ENCODE measurements at regions not wholly inside any gene's neighbourhood (a gene's known extent, or its start where the extent isn't known, plus 50 kb on each side); places are given as distances from the start of the nearest gene placed in this dataset.
A peak's percentile ranks its signal among the peaks of the same experiment; 100 is the strongest.

DNA sequence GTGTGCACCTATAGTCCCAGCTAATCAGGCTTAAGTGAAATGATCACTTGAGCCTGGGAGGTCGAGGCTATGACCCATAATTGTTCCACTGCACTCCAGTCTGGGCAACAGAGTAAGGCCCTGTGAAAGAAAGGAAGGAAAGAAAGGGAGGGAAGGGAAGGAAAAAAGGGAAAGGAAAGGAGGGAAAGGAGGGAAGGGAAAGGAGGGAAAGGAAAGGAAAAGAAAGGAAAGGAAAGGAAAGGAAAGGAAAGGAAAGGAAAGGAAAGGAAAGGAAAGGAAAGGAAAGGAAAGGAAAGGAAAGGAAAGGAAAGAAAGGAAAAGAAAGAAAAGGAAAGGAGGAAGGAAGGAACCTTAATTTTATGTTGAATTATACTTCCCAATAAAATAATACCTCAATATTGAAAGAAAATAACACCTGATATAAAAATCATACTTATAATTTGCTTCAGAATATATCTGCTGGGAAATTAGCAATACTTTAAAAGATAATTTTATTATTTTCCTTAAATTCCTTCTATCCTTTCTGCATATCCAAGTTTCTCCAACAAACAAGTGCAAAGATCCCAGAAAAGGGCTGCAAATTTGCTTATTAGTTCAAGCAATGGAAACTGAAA, 177.3 kb downstream of the KLF12 start:
- DNase-seq (ENCODE audit: low read depth): no peak

DNA sequence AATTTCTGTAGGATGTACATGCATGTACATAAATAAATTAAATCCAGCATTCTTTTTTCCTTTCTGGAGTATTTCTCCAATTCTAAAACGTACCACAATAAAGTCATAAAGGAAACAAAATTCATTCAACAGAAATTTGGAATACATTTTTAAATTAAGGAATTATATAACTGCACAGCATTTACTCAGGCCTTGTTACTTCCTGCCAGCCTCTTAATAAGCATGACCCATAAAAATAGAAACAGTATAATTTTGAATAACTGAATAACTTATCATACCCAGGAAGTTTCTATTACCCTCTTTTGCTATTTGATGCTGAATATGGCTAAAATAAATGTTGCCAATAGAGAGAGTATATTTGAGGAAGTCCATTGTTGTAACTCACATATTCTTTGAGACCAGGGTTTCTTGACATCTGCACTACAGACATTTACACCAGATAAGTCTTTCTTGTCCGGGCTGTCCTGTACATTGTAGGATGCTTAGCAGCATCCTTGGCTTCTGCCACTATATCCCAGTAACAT, 178.2 kb downstream of the KLF12 start:
- H3K27me3 ChIP-seq (ENCODE audit: control insufficient read depth, insufficient read depth, low read length): no peaks in the 10 kb centered on the region
- DNase-seq (ENCODE audit: low read depth) (no peak), FAIRE-seq (no peak)
- H3K4me3 ChIP-seq (ENCODE audit: low read depth, low read length): no peak overlapping the region
- TF ChIP-seq, protein P1, sequence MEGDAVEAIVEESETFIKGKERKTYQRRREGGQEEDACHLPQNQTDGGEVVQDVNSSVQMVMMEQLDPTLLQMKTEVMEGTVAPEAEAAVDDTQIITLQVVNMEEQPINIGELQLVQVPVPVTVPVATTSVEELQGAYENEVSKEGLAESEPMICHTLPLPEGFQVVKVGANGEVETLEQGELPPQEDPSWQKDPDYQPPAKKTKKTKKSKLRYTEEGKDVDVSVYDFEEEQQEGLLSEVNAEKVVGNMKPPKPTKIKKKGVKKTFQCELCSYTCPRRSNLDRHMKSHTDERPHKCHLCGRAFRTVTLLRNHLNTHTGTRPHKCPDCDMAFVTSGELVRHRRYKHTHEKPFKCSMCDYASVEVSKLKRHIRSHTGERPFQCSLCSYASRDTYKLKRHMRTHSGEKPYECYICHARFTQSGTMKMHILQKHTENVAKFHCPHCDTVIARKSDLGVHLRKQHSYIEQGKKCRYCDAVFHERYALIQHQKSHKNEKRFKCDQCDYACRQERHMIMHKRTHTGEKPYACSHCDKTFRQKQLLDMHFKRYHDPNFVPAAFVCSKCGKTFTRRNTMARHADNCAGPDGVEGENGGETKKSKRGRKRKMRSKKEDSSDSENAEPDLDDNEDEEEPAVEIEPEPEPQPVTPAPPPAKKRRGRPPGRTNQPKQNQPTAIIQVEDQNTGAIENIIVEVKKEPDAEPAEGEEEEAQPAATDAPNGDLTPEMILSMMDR (IDR thresholded peaks at IDR 0.05; ENCODE audit: insufficient read depth, low read length, severe bottlenecking): no peak
- no peaks in the 10 kb centered on the region for H3K36me3 ChIP-seq (ENCODE audit: control insufficient read depth, insufficient read depth, low read length)

More for the DNA sequence above, 177.3 kb downstream of the KLF12 start:
- Histone ChIP-seq H3K27me3 (ENCODE audit: control insufficient read depth, insufficient read depth, low read length) (no peaks in the 10 kb centered on the region), H3K4me3 (ENCODE audit: low read depth, low read length) (no peak overlapping the region), H3K36me3 (ENCODE audit: control insufficient read depth, insufficient read depth, low read length) (no peaks in the 10 kb centered on the region)
- no peak for FAIRE-seq
- TF ChIP-seq, protein P1 (IDR thresholded peaks at IDR 0.05; ENCODE audit: insufficient read depth, low read length, severe bottlenecking): no peak

DNA sequence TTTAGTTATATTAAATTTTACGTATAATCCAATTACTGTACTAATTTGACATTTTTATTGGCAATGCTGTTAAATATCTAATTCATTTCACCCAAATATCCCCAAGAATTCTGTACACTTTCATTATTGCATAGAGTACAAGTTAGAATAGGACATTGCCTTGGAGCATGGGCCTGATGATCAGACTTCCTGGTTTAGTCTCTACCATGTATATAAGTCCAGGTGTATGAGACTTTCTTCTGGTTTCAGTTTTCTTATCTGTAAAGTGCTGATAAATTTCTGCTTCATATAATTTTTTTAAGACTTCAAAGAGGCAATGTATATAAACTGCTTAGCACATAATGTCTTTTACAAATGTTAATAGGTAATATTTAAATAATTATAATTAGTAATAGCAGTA, 179.4 kb downstream of the KLF12 start:
- TF ChIP-seq, protein P1 (IDR thresholded peaks at IDR 0.05; ENCODE audit: insufficient read depth, low read length, severe bottlenecking): no peak
- no peak overlapping the region for H3K4me3 ChIP-seq (ENCODE audit: low read depth, low read length)
- no peaks in the 10 kb centered on the region for H3K27me3 ChIP-seq (ENCODE audit: control insufficient read depth, insufficient read depth, low read length)
- FAIRE-seq (no peak), DNase-seq (ENCODE audit: low read depth) (no peak)
- H3K36me3 ChIP-seq (ENCODE audit: control insufficient read depth, insufficient read depth, low read length): no peaks in the 10 kb centered on the region

DNA sequence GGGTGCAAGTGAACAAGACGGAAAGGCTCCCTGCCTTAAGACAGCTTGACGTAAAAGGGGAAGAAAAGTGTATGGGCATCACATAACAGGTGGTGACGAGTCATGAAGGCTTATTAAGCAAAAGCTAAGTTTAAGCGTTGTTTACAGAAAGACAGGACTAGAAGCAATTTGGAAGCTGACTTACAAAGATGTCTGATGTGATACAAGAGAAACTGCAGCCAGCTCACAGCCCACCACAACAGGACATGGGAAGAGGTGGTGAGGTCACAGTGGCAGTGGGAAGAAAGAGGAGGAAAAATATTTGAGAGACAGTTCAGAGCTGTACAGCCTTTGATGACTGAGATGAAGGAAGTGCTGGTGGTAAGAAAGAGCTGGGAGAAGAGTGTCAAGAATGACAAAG, 181.6 kb downstream of the KLF12 start:
- no peak overlapping the region for H3K4me3 ChIP-seq (ENCODE audit: low read depth, low read length)
- peak; percentile 90 for FAIRE-seq
- no peaks in the 10 kb centered on the region for H3K27me3 ChIP-seq (ENCODE audit: control insufficient read depth, insufficient read depth, low read length)
- no peak for DNase-seq (ENCODE audit: low read depth)
- no peaks in the 10 kb centered on the region for H3K36me3 ChIP-seq (ENCODE audit: control insufficient read depth, insufficient read depth, low read length)
- TF ChIP-seq, protein P1 (IDR thresholded peaks at IDR 0.05; ENCODE audit: insufficient read depth, low read length, severe bottlenecking): no peak

DNA sequence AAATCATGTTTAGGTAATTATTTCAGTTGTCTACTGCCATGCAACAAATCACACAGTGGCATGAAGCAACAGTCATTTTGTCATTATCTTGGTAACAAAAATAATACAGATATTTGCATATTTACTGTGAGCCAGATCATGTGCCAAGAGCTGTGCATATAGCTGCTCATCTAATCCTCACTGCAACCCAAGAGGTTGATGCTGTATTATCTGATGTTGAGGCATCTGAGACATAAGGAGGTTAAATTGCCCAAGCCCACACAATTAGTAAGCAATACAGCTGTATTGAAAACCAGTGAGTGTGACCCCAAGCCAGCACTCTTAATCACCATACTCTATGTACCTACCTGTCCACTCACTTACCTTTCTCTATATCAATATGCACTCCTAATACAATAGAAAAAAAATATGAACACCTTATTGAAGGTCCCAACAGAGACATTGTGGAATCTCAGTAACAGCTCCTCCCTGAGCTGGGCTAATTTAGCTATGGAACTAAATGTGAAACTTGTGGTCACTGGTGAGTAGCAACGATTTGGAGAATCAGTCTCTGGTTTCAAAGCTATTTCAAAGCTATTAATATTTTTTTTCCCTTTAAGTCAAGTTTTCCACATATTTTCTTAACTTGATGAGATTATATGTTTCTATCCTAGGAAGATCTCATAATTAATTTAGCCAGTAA, 185.2 kb downstream of the KLF12 start:
- no peak overlapping the region for H3K4me3 ChIP-seq (ENCODE audit: low read depth, low read length)
- FAIRE-seq: no peak
- no peaks in the 10 kb centered on the region for H3K36me3 ChIP-seq (ENCODE audit: control insufficient read depth, insufficient read depth, low read length)
- TF ChIP-seq, protein P1 (IDR thresholded peaks at IDR 0.05; ENCODE audit: insufficient read depth, low read length, severe bottlenecking): no peak
- no peak for DNase-seq (ENCODE audit: low read depth)
- no peaks in the 10 kb centered on the region for H3K27me3 ChIP-seq (ENCODE audit: control insufficient read depth, insufficient read depth, low read length)
